T1000 (cell line): ENCODE measurements at regions not wholly inside any gene's neighbourhood (a gene's known extent, or its start where the extent isn't known, plus 50 kb on each side); places are given as distances from the start of the nearest gene placed in this dataset.
"Not testable (repeated sequence)": the region's sequence is repeated elsewhere in the genome, so short reads cannot be mapped to it uniquely, and the experiment has no call there.

Source experiments
- DNase-seq: peaks from one replicate; lab custom pipeline; 2025; ENCODE audit warnings: mixed read lengths; lab: John Stamatoyannopoulos, UW

- DNase-seq, result no peak
Measured at GRCh38 chr3:153268564-153269279, 106.7 kb downstream of the RAP2B start.

- no peak for DNase-seq
Measured at GRCh38 chr3:153269730-153270129, 107.7 kb downstream of the RAP2B start.

- no peak for DNase-seq
Measured at GRCh38 chr3:153273217-153273616, 111.2 kb downstream of the RAP2B start.

GRCh38 chr3:153273767-153274435, 111.9 kb downstream of the RAP2B start:
- DNase-seq, result no peak

- DNase-seq, result no peak
Measured at GRCh38 chr3:153274561-153274960, 112.5 kb downstream of the RAP2B start.

- DNase-seq, result no peak
Measured at GRCh38 chr3:153275514-153275913, 113.5 kb downstream of the RAP2B start.

GRCh38 chr3:153277029-153277428, 115.0 kb downstream of the RAP2B start:
- no peak for DNase-seq

GRCh38 chr3:153281236-153281997, 119.4 kb downstream of the RAP2B start:
- not testable (repeated sequence) for DNase-seq

GRCh38 chr3:153282355-153282754, 120.3 kb downstream of the RAP2B start:
- DNase-seq, result no peak

GRCh38 chr3:153284282-153284938, 122.4 kb downstream of the RAP2B start:
- no peak for DNase-seq

- DNase-seq, result no peak
Measured at GRCh38 chr3:153285194-153285641, 123.2 kb downstream of the RAP2B start.

GRCh38 chr3:153285982-153286381, 124.0 kb downstream of the RAP2B start:
- DNase-seq, result no peak

GRCh38 chr3:153287017-153287416, 125.0 kb downstream of the RAP2B start:
- no peak for DNase-seq

- no peak for DNase-seq
Measured at GRCh38 chr3:153289334-153289808, 127.3 kb downstream of the RAP2B start.

GRCh38 chr3:153290268-153291015, 128.4 kb downstream of the RAP2B start:
- no peak for DNase-seq

GRCh38 chr3:153291059-153291685, 129.1 kb downstream of the RAP2B start:
- DNase-seq, result no peak

GRCh38 chr3:153293265-153293664, 131.2 kb downstream of the RAP2B start:
- no peak for DNase-seq

- DNase-seq, result no peak
Measured at GRCh38 chr3:153295901-153296300, 133.9 kb downstream of the RAP2B start.

GRCh38 chr3:153305189-153305588, 143.2 kb downstream of the RAP2B start:
- no peak for DNase-seq

GRCh38 chr3:153311541-153311940, 149.5 kb downstream of the RAP2B start:
- DNase-seq, result no peak
